HEK293 (cell line): ENCODE measurements at regions not wholly inside any gene's neighbourhood (a gene's known extent, or its start where the extent isn't known, plus 50 kb on each side); places are given as distances from the start of the nearest gene placed in this dataset.

Source experiments
- CTCF ChIA-PET: fragments of 350-600 bp; formaldehyde crosslinking; extraction: SDS; loops from one replicate; lab custom pipeline; 2021; ENCODE audit warnings: antibody characterized with exemption; lab: Yijun Ruan, JAX
- POLR2A ChIA-PET: fragments of 300-600 bp; formaldehyde crosslinking; extraction: SDS; loops from one replicate; lab custom pipeline; 2020; ENCODE audit warnings: antibody characterized with exemption, inconsistent platforms; lab: Yijun Ruan, JAX
- H3K27ac ChIP-seq: fragments of 200-500 bp; sonication (Bioruptor generic); 2 replicates; pipeline ENCODE4 v1.5.1; 2014; ENCODE audit warnings: low read depth, low read length, control low read depth, inconsistent platforms; ENCODE audit errors: extremely low read depth
- H3K36me3 ChIP-seq, 2 experiments: fragments of 200-500 bp in 1 of 2; sonication (Bioruptor generic) in 1 of 2; 1 replicate in 1 of 2; 2 replicates in 1 of 2; pipeline ENCODE4 v1.5.1; 2014 to 2017; ENCODE audit warnings: inconsistent platforms in 2 of 2, low read length in 2 of 2; ENCODE audit not compliant: control insufficient read depth in 2 of 2, insufficient read depth in 1 of 2
- H3K4me1 ChIP-seq: fragments of 200-500 bp; sonication (Bioruptor generic); 2 replicates; pipeline ENCODE4 v1.5.1; 2014; ENCODE audit warnings: mild to moderate bottlenecking, low read length, inconsistent platforms; ENCODE audit not compliant: control insufficient read depth, insufficient read depth
- H3K4me3 ChIP-seq: 2 replicates; pipeline ENCODE4 v1.5.1; 2011; ENCODE audit warnings: low read depth, mild to moderate bottlenecking, control low read depth, low read length, moderate library complexity
- H3K9me3 ChIP-seq: fragments of 200-500 bp; sonication (Bioruptor generic); 2 replicates; pipeline ENCODE4 v1.5.1; 2014; ENCODE audit warnings: low read depth, low read length, inconsistent platforms; ENCODE audit not compliant: control insufficient read depth, insufficient read depth
- PBX3 ChIP-seq: sonication (generic); formaldehyde crosslinking; IDR thresholded peaks from 2 replicates; pipeline ENCODE4 v1.8.1; 2022; ENCODE audit warnings: mild to moderate bottlenecking, moderate library complexity, missing genetic modification reagents
- ZBTB44 ChIP-seq: fragments of 450-650 bp; IDR thresholded peaks from 2 replicates; pipeline ENCODE4 v1.5.1; 2018; ENCODE audit warnings: missing biosample characterization, mild to moderate bottlenecking, missing genetic modification characterization
- ZFP3 ChIP-seq: fragments of 450-650 bp; formaldehyde crosslinking; IDR thresholded peaks from 2 replicates; pipeline ENCODE4 v1.5.1; 2016; ENCODE audit warnings: low read depth, missing biosample characterization, missing genetic modification characterization
- ZNF202 ChIP-seq: fragments of 450-650 bp; formaldehyde crosslinking; IDR thresholded peaks from 2 replicates; pipeline ENCODE4 v1.5.1; 2016; ENCODE audit warnings: missing biosample characterization, missing genetic modification characterization, borderline replicate concordance
- ZNF37A ChIP-seq: fragments of 450-650 bp; IDR thresholded peaks from 2 replicates; pipeline ENCODE4 v1.5.1; 2018; ENCODE audit warnings: missing biosample characterization, missing genetic modification characterization
- ZNF394 ChIP-seq: fragments of 450-650 bp; formaldehyde crosslinking; IDR thresholded peaks from 2 replicates; pipeline ENCODE4 v1.5.1; 2016; ENCODE audit warnings: missing biosample characterization, missing genetic modification characterization, mild to moderate bottlenecking, moderate library complexity, borderline replicate concordance
- ZNF423 ChIP-seq: fragments of 450-650 bp; formaldehyde crosslinking; IDR thresholded peaks from 2 replicates; pipeline ENCODE4 v1.5.1; 2016; ENCODE audit warnings: missing biosample characterization, missing genetic modification characterization
- ZNF433 ChIP-seq: fragments of 450-650 bp; formaldehyde crosslinking; IDR thresholded peaks from 2 replicates; pipeline ENCODE4 v1.5.1; 2016; ENCODE audit warnings: missing biosample characterization, missing genetic modification characterization, low read depth
- ZNF555 ChIP-seq: fragments of 450-650 bp; formaldehyde crosslinking; conservative IDR thresholded peaks from 2 replicates; pipeline ENCODE4 v1.5.1; 2017; ENCODE audit warnings: missing biosample characterization, mild to moderate bottlenecking, missing genetic modification characterization, inconsistent platforms
- ZNF645 ChIP-seq: fragments of 450-650 bp; formaldehyde crosslinking; IDR thresholded peaks from 2 replicates; pipeline ENCODE4; 2016; ENCODE audit warnings: missing biosample characterization, missing genetic modification characterization
- ZNF837 ChIP-seq: fragments of 450-650 bp; formaldehyde crosslinking; IDR thresholded peaks from 2 replicates; pipeline ENCODE4 v1.5.1; 2016; ENCODE audit warnings: missing biosample characterization, missing genetic modification characterization
- ZSCAN5A ChIP-seq: fragments of 450-650 bp; formaldehyde crosslinking; IDR thresholded peaks from 2 replicates; pipeline ENCODE4 v1.5.1; 2016; ENCODE audit warnings: missing biosample characterization, missing genetic modification characterization
- TF ChIP-seq, protein P1 (sequence below): fragments of 450-650 bp; formaldehyde crosslinking; IDR thresholded peaks from 2 replicates; pipeline ENCODE4 v1.5.1; 2016; ENCODE audit warnings: missing biosample characterization, missing genetic modification characterization, borderline replicate concordance
- TF ChIP-seq, protein P2 (sequence below): fragments of 450-650 bp; formaldehyde crosslinking; IDR thresholded peaks from 2 replicates; pipeline ENCODE4 v1.5.1; 2016; ENCODE audit warnings: missing biosample characterization, missing genetic modification characterization

GRCh38 chr14:71271166-71271945 lies 364.1 kb downstream of the PCNX1 start (continued):
- TF ChIP-seq ZNF645 (tag by site-specific recombination): no peak
- TF ChIP-seq ZNF433: no peak
- TF ChIP-seq, protein P1, sequence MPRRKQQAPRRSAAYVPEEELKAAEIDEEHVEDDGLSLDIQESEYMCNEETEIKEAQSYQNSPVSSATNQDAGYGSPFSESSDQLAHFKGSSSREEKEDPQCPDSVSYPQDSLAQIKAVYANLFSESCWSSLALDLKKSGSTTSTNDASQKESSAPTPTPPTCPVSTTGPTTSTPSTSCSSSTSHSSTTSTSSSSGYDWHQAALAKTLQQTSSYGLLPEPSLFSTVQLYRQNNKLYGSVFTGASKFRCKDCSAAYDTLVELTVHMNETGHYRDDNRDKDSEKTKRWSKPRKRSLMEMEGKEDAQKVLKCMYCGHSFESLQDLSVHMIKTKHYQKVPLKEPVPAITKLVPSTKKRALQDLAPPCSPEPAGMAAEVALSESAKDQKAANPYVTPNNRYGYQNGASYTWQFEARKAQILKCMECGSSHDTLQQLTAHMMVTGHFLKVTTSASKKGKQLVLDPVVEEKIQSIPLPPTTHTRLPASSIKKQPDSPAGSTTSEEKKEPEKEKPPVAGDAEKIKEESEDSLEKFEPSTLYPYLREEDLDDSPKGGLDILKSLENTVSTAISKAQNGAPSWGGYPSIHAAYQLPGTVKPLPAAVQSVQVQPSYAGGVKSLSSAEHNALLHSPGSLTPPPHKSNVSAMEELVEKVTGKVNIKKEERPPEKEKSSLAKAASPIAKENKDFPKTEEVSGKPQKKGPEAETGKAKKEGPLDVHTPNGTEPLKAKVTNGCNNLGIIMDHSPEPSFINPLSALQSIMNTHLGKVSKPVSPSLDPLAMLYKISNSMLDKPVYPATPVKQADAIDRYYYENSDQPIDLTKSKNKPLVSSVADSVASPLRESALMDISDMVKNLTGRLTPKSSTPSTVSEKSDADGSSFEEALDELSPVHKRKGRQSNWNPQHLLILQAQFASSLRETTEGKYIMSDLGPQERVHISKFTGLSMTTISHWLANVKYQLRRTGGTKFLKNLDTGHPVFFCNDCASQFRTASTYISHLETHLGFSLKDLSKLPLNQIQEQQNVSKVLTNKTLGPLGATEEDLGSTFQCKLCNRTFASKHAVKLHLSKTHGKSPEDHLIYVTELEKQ (tag by site-specific recombination): no peak
- no peak for TF ChIP-seq ZNF394

GRCh38 chr14:71273366-71273765 lies 366.1 kb downstream of the PCNX1 start:
- ChIA-PET POLR2A (no interaction called here), CTCF (no interaction called here)
- H3K9me3 ChIP-seq: no peaks in the 10 kb centered on the region
- H3K4me3 ChIP-seq: no peak overlapping the region
- no peak overlapping the region for H3K27ac ChIP-seq
- TF ChIP-seq ZSCAN5A (tag by site-specific recombination) (no peak), ZBTB44 (tag by site-specific recombination) (no peak), ZFP3 (no peak), ZNF555 (tag by site-specific recombination) (no peak), ZNF837 (tag by site-specific recombination) (no peak), ZNF37A (tag by site-specific recombination) (no peak), PBX3 (CRISPR knock-in tag) (no peak), ZNF202 (tag by site-specific recombination) (no peak), ZNF423 (tag by site-specific recombination) (no peak)
- TF ChIP-seq, protein P2, sequence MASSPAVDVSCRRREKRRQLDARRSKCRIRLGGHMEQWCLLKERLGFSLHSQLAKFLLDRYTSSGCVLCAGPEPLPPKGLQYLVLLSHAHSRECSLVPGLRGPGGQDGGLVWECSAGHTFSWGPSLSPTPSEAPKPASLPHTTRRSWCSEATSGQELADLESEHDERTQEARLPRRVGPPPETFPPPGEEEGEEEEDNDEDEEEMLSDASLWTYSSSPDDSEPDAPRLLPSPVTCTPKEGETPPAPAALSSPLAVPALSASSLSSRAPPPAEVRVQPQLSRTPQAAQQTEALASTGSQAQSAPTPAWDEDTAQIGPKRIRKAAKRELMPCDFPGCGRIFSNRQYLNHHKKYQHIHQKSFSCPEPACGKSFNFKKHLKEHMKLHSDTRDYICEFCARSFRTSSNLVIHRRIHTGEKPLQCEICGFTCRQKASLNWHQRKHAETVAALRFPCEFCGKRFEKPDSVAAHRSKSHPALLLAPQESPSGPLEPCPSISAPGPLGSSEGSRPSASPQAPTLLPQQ (tag by site-specific recombination): no peak
- no peaks in the 10 kb centered on the region for H3K4me1 ChIP-seq
- H3K36me3 ChIP-seq: no peaks in the 10 kb centered on the region
